GM12892 (cell line): ENCODE measurements at regions not wholly inside any gene's neighbourhood (a gene's known extent, or its start where the extent isn't known, plus 50 kb on each side); places are given as distances from the start of the nearest gene placed in this dataset.

Experiments used
- POLR2A ChIP-seq: IDR thresholded peaks from 2 replicates; pipeline ENCODE4 v1.6.1; 2011; ENCODE audit warnings: low read depth, low read length, control low read depth
- POLR2AphosphoS5 ChIP-seq: IDR thresholded peaks from 2 replicates; pipeline ENCODE4 v1.6.1; 2011; ENCODE audit warnings: low read depth, low read length, control low read depth
- TAF1 ChIP-seq: IDR thresholded peaks from 2 replicates; pipeline ENCODE4 v1.6.1; 2011; ENCODE audit warnings: low read depth, mild to moderate bottlenecking, control low read depth, low read length, borderline replicate concordance

DNA sequence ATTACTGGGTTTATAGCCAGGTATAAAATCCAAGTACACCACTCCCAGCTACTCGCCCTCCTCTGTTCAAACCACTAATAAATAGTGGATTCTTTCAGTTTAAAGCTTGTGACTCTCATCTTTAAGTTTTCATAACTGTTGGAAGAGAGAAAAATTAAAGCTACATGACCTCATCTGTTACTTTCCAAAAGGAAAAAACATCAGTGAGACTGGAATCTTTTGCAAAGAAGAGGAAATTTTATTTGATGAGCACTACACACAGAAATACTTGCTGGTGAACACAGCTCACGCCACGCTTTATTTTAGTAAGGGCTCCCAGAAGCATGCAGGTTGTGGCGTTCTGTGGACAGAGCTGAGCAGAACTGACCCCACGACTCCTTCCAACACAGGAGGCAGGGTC lies 527.0 kb upstream of the MGMT start:
- TF ChIP-seq POLR2A, result no peak
- no peak for TF ChIP-seq POLR2AphosphoS5
- TF ChIP-seq TAF1, result no peak
